Stimulated activated CD8-positive, alpha-beta memory T cell treated with anti-CD3 and anti-CD28 coated beads, Interleukin-4, amount 100 ng/mL, for 4 hours (primary cell): ENCODE measurements at regions not wholly inside any gene's neighbourhood (a gene's known extent, or its start where the extent isn't known, plus 50 kb on each side); places are given as distances from the start of the nearest gene placed in this dataset.
"Not testable (repeated sequence)": the region's sequence is repeated elsewhere in the genome, so short reads cannot be mapped to it uniquely, and the experiment has no call there.

Experiments used
- DNase-seq, 2 donors: peaks; one replicate each; pipeline ENCODE4 v3.0.0-alpha.2; 2020; ENCODE audit warnings: low read depth in 2 of 2, low spot score in 1 of 2

DNA sequence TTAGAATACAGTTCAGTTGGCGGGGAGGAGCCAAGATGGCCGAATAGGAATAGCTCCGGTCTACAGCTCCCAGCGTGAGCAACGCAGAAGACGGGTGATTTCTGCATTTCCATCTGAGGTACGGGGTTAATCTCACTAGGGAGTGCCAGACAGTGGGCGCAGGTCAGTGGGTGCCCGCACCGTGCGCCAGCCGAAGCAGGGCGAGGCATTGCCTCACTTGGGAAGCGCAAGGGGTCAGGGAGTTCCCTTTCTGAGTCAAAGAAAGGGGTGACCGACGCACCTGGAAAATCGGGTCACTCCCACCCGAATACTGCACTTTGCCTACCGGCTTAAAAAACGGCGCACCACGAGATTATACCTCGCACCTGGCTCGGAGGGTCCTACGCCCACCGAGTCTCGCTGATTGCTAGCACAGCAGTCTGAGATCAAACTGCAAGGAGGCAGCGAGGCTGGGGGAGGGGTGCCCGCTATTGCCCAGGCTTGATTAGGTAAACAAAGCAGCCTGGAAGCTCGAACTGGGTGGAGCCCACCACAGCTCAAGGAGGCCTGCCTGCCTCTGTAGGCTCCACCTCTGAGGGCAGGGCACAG lies 631.5 kb upstream of the NECTIN3 start:
- not testable (repeated sequence) for DNase-seq

DNA sequence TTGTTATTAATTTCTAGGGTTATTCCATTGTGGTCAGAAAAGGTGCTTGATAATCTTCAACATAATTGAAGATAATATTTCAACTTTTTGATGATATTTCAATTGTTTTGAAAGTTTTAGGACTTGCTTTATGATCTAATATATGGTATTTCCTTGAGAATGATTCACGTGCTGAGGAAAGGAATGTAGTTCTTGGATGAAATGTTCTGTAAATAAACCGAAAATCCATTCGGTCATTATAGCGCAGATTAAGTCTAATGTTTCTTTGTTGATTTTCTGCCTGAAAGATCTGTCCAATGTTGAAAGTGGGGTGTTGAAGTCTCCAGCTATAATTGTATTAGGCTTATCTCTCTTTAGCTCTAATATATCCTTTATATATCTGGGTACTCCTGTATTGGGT lies 617.5 kb upstream of the NECTIN3 start:
- no peak for DNase-seq

DNA sequence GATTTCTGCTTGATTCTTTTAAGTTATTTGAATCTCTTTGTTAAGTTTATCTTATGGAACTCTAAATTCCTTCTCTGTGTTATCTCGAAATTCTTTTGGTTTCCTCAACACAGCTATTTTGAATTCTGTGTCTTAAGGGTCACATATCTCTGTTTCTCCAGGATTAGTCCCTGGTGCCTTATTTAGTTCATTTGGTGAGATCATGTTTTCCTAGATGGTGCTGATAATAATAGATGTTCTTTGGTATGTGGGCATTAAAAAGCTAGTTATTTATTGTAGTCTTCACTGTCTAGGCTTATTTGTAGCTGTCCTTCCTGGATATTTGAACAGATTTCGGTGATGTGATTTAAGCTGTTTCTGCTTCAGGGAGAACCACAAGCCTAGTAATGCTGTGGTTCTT lies 615.6 kb upstream of the NECTIN3 start:
- no peak for DNase-seq

DNA sequence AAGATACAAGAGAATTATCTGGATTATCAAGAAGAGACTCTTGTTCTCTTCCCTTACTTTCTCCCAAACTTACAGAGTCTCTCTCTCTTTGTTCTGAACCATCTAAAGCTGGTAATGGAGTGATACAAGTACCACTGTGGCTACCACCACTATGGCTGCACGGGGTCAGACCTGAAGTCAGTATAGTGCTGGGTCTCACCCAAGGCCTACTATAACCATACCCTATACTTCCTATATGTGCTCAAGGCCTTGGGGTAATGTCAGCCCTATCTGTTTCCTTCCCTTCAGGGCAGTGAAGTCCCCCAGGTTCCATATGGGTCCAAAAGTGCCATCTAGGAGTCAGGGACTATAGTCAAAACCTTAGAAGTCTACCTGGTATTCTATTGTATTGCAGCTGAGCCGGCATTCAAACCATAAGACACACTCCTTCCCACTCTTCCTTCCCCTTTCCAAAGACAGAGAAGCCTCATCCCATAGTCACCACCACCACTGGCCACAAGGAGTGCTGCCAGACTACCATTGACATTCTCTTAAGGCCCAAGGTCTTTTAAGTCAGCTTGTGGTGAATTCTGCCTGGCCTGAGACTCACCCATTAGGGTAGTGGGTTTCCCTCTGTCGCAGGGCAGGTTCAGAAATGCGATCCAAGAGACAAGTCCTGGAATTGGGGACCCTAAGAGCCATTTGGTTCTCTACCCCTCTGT lies 615.0 kb upstream of the NECTIN3 start:
- DNase-seq, result no peak

DNA sequence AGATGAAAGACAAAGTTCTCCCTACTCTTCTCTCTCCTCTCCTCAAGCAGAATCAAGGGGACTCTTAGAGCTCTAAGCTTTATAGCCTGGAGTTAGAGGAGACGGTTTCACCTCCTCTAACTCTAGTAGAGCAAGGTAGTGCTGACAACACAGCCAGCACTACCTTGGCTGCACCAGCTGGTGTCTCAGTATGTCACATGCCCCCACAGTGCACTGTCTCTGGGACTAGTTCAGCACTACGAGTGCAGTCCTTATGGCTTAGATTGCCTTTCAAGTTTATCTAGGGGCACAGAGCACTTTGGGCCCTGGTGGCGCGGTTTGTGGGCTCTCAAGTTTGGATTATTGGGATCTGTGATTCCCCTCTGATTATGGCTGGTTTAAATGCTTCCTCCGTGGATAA lies 614.1 kb upstream of the NECTIN3 start:
- no peak for DNase-seq

DNA sequence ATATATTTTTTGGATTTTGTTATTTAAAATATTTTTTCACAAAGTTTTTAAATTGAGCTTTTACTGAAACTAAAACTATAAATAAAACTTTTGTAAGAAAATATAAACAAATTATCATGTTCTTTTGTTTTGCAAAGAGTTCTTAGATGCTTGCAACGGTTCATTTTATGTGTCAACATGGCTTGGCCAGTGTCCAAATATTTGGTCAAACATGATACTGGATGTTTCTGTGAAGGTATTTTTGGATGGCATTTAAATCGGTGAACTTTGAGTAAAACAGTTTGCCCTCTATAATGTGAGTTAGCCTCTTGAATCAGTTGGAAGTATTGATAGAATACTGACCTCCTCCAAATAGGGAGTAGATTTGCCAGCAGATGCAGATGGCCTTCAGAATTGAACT lies 612.6 kb upstream of the NECTIN3 start:
- DNase-seq, result no peak

DNA sequence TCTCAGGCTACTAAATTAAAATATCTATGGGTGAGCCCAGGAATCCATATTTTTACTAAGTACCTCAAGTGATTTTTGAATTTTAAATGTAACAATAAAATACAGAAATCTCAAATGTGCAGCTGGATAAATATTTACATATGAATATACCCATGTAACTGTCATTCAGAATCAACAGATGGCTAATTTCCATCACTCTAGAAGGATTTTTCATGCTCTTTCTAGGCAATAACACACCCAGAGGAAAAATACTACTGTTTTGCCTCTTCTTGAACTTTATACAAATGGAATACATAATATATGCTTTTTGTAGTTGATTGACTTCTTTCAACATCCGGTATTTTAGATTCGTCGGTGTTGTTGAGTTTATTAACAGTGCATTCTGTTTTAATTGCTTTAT lies 601.3 kb upstream of the NECTIN3 start:
- no peak for DNase-seq

DNA sequence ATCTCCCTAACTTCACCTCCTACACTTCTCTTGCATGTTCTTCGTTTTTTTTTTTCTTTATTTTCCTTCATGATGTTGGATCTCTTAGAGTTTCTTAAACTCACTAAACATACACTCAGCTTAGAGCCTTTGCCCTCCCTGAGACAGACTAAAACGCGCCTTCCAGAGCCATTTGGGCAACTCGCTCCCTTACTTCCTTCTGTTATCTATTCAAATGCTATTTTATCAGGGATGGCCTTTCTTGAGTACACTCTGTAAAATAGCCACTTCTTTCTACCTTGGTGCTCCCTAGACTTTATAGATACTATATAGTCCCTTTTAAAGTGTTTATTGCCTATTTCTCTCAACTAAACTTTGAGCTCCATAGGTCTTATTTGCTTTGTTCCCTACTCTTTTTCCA lies 598.2 kb upstream of the NECTIN3 start:
- DNase-seq, result no peak

DNA sequence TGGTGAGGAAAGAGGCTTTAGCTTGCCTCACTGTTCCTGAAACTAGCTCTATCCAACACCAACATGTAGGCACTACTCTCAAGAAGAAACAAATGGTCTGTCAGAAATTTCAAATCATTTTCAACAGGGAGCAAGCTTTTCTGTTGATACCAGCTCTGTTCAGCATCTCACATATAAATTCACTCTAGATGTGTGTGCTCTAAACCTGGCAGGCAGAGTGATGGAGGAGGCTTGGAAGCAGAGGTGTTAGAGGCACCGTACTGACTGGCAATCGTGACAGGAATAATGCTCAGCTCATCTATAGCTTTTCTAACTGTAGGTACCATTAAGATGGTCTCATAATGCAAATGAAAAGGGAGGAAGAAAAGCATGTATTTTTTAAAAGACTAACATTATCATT lies 597.2 kb upstream of the NECTIN3 start:
- no peak for DNase-seq

DNA sequence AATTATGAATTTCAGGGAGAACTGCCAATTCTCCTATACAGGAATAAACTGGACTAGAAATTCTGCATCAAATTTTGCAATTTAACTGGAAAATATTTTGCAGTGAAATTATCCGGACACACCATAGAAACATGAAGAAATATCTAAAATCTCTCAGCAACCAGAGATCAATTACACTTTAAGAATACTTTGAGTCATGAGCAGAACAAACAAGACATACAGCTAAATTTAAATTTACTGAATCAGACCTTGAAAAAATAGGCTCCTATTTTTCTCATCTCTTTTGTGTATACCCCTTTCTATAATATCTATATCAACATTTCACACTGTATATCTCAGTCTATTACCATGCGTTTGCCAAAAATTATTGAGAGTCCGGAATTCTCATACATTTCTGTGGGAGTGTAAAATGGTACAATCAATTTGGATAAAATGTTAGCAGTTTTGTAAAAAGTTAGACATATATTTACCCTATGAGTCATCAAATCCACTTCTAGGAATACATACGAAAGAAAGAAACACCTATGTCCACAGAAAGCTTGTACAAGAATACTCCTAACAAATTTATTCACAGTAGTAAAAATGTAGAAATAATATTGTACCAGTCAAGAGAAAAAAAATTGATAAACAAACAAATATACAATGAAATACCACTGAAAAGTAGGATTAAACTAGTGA lies 593.1 kb upstream of the NECTIN3 start:
- no peak for DNase-seq

DNA sequence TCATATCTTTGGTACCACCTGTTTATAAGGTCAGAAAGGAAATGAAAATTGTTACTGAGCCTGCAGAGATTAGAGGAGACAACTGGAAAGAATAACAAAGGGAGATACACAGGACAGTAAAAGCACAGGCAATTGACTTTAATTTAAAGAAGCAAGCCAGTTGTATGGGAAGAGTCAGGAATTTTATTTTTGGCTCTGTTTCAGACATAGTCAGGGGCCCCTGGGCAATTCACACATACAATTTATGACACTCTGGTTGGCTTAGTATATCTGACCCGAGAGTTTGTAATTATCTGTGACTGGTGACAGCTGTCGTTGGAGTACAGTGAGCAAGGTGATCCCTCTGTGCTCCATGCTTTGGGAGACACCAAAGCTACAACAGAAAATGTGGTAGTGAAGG lies 591.9 kb upstream of the NECTIN3 start:
- no peak for DNase-seq

DNA sequence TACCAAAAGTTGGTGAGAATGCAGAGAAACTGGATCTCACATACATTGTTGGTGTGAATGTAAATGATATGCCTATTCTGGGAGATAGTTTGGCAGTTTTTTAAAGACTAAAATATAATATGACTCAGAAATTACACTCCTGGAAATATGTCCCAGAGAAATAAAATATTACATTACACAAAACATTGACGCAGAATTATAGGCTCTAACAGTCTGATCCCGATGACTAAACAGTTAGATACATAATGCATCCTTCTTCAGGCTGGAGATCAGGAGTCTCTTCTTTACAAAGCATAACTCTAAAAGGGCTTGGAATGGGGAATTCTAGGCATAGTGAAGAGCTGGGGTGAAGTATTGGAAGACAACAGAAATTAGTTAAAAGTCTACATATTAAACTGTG lies 586.2 kb upstream of the NECTIN3 start:
- no peak for DNase-seq

DNA sequence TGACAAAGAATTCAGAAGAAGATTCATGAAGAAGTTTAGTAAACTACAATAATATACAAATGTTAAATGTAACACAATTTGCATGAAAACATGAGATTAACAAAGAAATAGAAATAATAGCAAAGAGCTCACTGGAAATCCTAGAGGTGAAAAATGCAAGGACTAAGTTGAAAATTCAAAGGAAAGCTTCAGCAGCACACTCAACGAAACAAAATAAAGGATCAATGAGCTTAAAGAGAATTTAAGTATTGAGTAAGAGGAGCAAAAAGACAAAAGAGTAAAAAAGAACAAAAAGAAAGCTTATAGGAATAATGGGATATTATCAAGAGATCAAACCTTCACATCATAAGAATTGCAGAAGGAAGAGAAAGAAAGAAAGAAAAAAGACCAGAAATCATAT lies 583.8 kb upstream of the NECTIN3 start:
- DNase-seq, result no peak

DNA sequence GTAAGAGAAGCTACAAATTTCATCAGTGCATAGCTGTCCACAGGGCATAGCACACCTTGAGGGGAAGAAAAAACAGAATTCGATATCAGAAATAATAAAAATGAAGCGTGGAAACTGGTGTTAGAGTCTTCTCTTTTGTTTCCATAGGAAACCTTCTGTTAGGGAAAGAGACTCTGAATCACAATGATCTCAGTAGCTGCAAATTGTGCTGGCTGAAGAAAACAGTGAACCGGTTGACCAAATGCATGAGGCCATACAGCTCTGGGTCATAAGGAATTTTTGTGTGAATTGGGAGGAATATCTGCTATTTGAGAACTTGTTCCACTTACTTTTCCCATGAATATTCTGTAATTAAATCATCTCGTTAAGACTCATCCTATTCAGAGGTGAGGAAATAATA lies 580.2 kb upstream of the NECTIN3 start:
- no peak for DNase-seq

DNA sequence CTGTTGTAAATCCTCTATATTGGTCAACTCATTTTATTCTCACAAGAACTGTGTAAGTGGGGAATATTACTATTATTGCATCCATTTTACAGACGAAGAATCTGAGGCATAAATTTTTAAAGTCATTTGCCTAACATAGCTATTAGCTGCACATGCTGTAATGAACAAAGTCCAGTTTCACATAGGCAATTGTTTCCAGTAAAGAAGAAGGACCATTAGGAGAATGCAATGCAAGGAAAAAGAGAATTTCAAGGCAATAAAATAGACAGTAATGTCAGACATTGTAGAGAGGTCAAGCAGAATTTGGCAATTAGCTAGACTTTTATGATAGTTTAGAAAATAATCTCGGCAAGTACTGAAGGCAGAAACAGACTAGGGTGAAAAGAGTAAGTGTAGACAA lies 578.7 kb upstream of the NECTIN3 start:
- no peak for DNase-seq

DNA sequence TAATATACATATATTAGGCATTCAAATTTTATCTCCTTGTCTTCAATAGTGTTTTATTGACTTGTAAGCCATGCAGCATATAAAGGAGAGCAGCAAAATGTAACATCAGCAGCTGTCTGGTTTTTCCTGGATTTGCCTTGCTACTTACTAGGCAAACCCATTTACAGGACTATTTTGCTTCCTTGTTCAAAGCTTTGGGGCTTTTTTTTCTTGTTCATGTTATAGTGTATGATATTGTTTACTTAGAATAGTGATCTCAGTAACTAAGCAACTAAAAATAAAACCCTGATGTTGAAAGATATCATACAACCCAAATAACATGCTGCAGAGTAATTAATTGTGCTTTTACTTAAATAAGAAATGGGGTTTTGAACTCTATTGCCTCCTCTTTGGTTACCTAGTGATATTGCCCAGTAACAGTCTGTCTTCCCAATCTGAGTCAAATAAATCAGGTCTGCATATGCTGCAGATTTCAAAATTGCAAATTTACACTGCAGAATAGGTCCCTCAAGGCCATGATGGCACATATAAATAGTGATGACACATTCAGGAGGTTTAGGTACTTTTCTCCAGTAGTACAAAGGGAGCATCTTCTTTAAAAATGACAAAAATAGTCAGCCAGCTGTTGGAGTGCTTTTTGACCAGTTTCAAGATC lies 578.1 kb upstream of the NECTIN3 start:
- DNase-seq, result no peak

DNA sequence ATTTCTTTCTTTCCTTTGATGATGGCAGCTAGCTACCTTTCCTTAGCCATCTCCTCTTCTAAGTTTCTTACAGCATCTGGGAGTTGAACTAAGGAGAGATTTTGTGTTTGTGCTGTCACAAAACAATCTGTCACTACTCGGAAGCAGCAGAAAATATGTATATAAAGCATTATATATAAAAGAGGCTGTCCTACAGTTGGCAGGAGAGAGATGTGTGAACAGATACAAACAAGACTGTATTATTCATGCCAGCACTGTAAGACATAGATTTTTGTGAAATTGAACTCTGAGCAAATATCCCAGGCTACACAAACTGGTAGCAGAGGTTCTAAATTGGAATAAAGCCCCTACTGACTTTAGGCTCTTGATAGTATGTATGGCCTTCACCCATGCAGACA lies 577.5 kb upstream of the NECTIN3 start:
- DNase-seq, result no peak

DNA sequence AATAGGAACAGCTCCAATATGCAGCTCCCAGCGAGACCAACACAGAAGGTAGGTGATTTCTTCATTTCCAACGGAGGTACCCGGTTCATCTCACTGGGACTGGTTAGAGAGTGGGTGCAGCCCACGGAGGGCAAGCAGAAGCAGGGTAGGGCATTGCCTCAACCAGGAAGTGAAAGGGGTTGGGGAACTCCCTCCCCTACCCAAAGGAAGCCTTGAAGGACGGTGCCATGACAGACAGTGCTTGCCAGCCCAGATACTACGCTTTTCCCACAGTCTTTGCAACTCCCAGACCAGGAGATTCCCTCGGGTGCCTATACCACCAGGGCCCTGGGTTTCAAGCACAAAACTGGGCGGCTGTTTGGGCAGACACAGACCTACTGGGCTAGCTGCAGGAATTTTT lies 576.9 kb upstream of the NECTIN3 start:
- no peak for DNase-seq

DNA sequence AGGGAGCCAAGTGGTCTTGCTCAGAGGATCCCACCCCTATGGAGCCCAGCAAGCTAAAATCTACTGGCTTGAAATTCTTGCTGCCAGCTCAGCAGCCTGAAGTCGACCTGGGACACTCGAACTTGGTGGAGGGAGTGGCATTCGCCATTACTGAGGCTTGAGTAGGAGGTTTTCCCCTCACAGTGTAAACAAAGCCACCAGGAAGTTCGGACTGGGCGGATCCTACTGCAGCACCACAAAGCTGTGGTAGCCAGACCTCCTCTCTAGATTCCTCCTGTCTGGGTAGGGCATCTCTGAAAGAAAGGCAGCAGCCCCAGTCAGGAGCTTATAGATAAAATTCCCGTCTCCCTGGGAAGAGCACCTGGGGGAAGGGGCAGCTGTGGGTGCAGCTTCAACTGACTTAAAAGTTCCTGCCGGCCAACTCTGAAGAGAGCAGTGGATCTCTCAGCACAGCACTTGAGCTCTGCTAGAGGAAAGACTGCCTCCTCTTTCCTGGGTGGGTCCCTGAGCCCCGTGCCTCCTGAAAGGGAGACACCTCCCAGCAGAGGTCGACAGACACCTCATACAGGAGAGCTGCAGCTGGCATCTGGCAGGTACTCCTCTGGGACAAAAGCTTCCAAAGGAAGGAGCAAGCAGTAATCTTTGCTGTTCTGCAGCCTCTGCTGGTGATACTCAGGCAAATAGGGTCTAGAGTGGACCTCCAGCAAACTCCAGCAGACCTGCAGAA lies 576.3 kb upstream of the NECTIN3 start:
- DNase-seq, result no peak

DNA sequence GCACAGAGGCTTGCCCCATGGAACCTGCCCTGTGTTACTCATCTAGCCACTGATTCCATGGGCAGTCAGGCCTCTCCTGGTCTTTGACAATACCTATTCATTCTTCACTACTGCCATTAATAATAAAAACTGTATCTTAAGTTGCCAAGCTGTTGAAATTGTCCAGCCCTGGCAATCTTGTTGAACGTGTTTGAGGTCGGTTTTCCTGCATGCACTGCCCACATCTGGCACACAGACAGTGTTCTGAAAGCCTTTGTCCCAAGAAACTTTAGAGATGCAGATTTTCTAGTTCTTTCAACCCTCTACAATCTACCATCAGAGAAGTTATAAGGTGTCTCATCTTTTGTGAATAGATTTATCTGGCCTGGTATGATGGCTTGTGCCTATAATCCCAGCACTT lies 567.2 kb upstream of the NECTIN3 start:
- no peak for DNase-seq

DNA sequence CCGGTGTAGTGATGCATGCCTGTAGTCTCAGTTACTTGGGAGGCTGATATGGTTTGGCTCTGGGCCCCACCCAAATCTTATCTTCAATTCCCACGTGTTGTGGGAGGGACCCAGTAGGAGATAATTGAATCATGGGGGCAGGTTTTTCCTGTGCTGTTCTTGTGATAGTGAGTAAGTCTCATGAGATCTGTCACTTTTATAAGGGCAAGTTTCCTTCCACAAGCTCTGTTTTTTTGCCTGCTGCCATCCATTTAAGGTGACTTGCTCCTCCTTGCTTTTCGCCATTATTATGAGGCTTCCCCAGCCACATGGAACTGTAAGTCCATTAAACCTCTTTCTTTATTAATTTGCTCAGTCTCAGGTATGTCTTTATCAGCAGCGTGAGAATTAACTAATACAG lies 566.7 kb upstream of the NECTIN3 start:
- DNase-seq, result no peak

DNA sequence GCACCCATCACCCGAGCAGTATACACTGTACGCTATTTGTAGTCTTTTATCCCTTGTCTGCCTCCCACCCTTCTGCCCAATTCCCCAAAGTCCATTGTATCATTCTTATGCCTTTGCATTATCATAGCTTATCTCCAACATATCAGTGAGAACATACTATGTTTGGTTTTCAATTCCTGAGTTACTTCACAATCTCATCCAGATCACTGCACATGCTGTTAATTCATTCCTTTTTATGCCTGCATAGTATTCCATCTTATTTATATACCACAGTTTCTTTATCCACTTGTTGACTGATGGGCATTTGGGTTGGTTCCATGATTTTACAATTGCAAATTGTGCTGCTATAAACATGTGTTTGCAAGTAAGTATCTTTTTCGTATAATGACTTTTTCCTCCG lies 564.7 kb upstream of the NECTIN3 start:
- no peak for DNase-seq
